HG03108 (cell line): ENCODE measurements at regions not wholly inside any gene's neighbourhood (a gene's known extent, or its start where the extent isn't known, plus 50 kb on each side); places are given as distances from the start of the nearest gene placed in this dataset.

Experiments used
- ATAC-seq: cut with Tn5 transposase; IDR thresholded peaks from one replicate; pipeline ENCODE4 v1.9.1; 2021; ENCODE audit warnings: moderate library complexity; ENCODE audit not compliant: unreplicated experiment

GRCh38 chr13:83223546-83223945, 658.7 kb downstream of the SLITRK1 start:
- no peak for ATAC-seq

GRCh38 chr13:83221813-83222241, 660.4 kb downstream of the SLITRK1 start:
- ATAC-seq, result no peak

- no peak for ATAC-seq
Observed at GRCh38 chr13:83221256-83221655, 661.0 kb downstream of the SLITRK1 start.

GRCh38 chr13:83220241-83220640, 662.0 kb downstream of the SLITRK1 start:
- ATAC-seq, result no peak

GRCh38 chr13:83219832-83220231, 662.4 kb downstream of the SLITRK1 start:
- no peak for ATAC-seq

- no peak for ATAC-seq
Observed at GRCh38 chr13:83216479-83217245, 665.6 kb downstream of the SLITRK1 start.

- ATAC-seq, result no peak
Observed at GRCh38 chr13:83215627-83216026, 666.6 kb downstream of the SLITRK1 start.

- no peak for ATAC-seq
Observed at GRCh38 chr13:83214452-83214851, 667.8 kb downstream of the SLITRK1 start.

GRCh38 chr13:83211301-83211700, 671.0 kb downstream of the SLITRK1 start:
- ATAC-seq, result no peak

GRCh38 chr13:83204886-83205285, 677.4 kb downstream of the SLITRK1 start:
- ATAC-seq, result no peak

GRCh38 chr13:83201506-83201905, 680.8 kb downstream of the SLITRK1 start:
- no peak for ATAC-seq

- no peak for ATAC-seq
Observed at GRCh38 chr13:83197316-83197715, 685.0 kb downstream of the SLITRK1 start.

GRCh38 chr13:83190020-83190419, 692.3 kb downstream of the SLITRK1 start:
- no peak for ATAC-seq

- ATAC-seq, result no peak
Observed at GRCh38 chr13:83184819-83185218, 697.5 kb downstream of the SLITRK1 start.

- no peak for ATAC-seq
Observed at GRCh38 chr13:83184150-83184475, 698.2 kb downstream of the SLITRK1 start.

- ATAC-seq, result no peak
Observed at GRCh38 chr13:83183439-83184149, 698.7 kb downstream of the SLITRK1 start.

GRCh38 chr13:83182845-83183244, 699.4 kb downstream of the SLITRK1 start:
- ATAC-seq, result no peak

- ATAC-seq, result no peak
Observed at GRCh38 chr13:83178008-83178407, 704.3 kb downstream of the SLITRK1 start.

GRCh38 chr13:83168590-83168989, 713.7 kb downstream of the SLITRK1 start:
- ATAC-seq, result no peak

- no peak for ATAC-seq
Observed at GRCh38 chr13:83167203-83167602, 715.1 kb downstream of the SLITRK1 start.

GRCh38 chr13:83166550-83166949, 715.7 kb downstream of the SLITRK1 start:
- no peak for ATAC-seq

GRCh38 chr13:83162493-83162892, 719.8 kb downstream of the SLITRK1 start:
- ATAC-seq, result no peak
